ENCODE measurements at regions not wholly inside any gene's neighbourhood (a gene's known extent, or its start where the extent isn't known, plus 50 kb on each side); places are given as distances from the start of the nearest gene placed in this dataset.

DNA sequence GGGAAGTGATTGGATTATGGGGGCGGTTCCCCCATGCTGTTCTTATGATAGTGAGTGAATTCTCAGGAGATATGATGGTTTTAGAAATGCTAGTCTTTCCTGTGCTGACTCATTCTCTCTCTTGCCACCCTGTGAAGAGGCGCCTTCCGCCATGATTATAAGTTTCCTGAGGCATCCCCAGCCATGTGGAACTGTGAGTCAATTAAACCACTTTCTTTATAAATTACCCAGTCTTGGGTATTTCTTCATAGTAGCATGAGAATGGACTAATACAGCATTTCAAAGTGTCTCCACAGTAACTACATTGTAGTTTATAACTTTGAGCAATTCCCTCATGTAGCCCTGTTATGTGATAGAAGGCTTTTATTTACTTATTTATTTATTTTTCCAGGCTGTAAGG, 128.8 kb upstream of the CHRNA7 start:
- TF ChIP-seq, protein P1, sequence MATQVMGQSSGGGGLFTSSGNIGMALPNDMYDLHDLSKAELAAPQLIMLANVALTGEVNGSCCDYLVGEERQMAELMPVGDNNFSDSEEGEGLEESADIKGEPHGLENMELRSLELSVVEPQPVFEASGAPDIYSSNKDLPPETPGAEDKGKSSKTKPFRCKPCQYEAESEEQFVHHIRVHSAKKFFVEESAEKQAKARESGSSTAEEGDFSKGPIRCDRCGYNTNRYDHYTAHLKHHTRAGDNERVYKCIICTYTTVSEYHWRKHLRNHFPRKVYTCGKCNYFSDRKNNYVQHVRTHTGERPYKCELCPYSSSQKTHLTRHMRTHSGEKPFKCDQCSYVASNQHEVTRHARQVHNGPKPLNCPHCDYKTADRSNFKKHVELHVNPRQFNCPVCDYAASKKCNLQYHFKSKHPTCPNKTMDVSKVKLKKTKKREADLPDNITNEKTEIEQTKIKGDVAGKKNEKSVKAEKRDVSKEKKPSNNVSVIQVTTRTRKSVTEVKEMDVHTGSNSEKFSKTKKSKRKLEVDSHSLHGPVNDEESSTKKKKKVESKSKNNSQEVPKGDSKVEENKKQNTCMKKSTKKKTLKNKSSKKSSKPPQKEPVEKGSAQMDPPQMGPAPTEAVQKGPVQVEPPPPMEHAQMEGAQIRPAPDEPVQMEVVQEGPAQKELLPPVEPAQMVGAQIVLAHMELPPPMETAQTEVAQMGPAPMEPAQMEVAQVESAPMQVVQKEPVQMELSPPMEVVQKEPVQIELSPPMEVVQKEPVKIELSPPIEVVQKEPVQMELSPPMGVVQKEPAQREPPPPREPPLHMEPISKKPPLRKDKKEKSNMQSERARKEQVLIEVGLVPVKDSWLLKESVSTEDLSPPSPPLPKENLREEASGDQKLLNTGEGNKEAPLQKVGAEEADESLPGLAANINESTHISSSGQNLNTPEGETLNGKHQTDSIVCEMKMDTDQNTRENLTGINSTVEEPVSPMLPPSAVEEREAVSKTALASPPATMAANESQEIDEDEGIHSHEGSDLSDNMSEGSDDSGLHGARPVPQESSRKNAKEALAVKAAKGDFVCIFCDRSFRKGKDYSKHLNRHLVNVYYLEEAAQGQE (IDR thresholded peaks at IDR 0.05; ENCODE audit: insufficient read depth in 1 of 2, low read depth in 2 of 2, low read length in 2 of 2) = no peak
- TF ChIP-seq FOXP2 (optimal IDR thresholded peaks at IDR 0.05; ENCODE audit: borderline replicate concordance, extremely low read depth, extremely low read length, insufficient read depth) = no peak
- TF ChIP-seq POLR2AphosphoS5 (IDR thresholded peaks at IDR 0.05; ENCODE audit: low read depth, low read length) = no peak
- TF ChIP-seq SIN3A (IDR thresholded peaks at IDR 0.05; ENCODE audit: borderline replicate concordance, insufficient read depth, low read length) = no peak
- no peak for TF ChIP-seq TAF1 (IDR thresholded peaks at IDR 0.05; ENCODE audit: borderline replicate concordance, insufficient read depth, low read length)

DNA sequence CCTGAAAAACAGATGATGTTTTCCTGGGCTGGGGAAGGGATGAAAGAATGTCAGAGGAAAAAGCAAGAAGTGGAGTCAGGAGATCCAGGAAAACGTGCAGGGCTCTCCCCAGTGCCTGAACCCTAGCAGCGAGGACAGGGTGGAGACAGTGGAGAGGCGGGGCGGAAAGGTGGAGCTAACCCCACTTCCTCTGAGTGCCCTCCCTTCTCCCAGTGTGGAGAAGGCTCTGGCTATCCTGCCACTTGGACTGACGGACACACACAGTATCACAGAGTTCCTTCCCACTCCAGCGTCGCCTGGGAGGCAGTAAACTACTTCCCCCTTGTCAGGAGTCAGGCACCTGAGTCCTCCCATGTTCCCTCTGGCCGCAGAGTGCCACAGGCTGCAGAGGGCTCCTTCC, 125.3 kb upstream of the CHRNA7 start:
- TF ChIP-seq, protein P1 (IDR thresholded peaks at IDR 0.05; ENCODE audit: insufficient read depth in 1 of 2, low read depth in 2 of 2, low read length in 2 of 2) = no peak
- TF ChIP-seq TAF1 (IDR thresholded peaks at IDR 0.05; ENCODE audit: borderline replicate concordance, insufficient read depth, low read length) (no peak), SIN3A (IDR thresholded peaks at IDR 0.05; ENCODE audit: borderline replicate concordance, insufficient read depth, low read length) (no peak), FOXP2 (optimal IDR thresholded peaks at IDR 0.05; ENCODE audit: borderline replicate concordance, extremely low read depth, extremely low read length, insufficient read depth) (no peak), POLR2AphosphoS5 (IDR thresholded peaks at IDR 0.05; ENCODE audit: low read depth, low read length) (no peak)

DNA sequence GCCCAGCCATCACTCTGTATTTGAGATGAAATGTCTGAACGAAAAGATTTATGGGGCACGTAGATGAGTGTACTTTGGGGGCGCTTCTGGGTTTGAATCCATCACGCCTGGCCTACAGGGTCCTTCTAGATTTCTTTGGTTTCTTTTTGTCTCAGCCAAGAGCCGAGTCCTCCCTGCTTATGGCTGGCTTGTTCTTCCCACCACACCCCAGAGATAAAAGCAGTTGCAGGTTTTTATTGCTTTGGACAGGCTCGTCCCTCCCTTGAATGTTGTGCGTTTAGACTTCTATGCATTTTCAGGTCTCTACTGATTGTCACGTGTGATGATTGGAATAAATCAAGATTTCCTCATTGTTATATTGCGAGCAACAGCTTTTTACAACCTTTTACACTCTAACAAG, 104.8 kb upstream of the CHRNA7 start:
- TF ChIP-seq TAF1 (IDR thresholded peaks at IDR 0.05; ENCODE audit: borderline replicate concordance, insufficient read depth, low read length) (no peak), POLR2AphosphoS5 (IDR thresholded peaks at IDR 0.05; ENCODE audit: low read depth, low read length) (no peak), SIN3A (IDR thresholded peaks at IDR 0.05; ENCODE audit: borderline replicate concordance, insufficient read depth, low read length) (no peak)
- TF ChIP-seq, protein P1 (IDR thresholded peaks at IDR 0.05; ENCODE audit: insufficient read depth in 1 of 2, low read depth in 2 of 2, low read length in 2 of 2) = no peak

DNA sequence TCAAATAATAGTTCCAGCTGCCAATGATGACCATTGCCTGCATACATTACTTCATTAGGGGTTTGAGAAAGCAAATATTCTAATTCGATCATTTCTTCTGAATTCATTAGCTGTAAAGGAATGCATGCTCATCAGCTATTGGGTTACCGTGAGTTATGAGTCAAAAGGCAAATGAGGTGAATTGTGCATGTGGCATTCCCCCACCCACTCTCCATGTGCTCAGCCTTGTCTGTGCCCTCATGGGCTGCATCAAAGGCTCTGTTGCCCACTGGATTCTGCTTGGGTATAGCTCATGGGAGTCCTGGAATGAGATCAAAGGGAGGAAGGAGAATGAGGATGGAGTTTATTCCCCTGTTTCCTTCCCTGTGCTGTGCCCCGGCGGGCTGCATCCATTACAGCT, 99.3 kb upstream of the CHRNA7 start:
- TF ChIP-seq, protein P1 (IDR thresholded peaks at IDR 0.05; ENCODE audit: insufficient read depth in 1 of 2, low read depth in 2 of 2, low read length in 2 of 2) = no peak
- no peak for TF ChIP-seq TAF1 (IDR thresholded peaks at IDR 0.05; ENCODE audit: borderline replicate concordance, insufficient read depth, low read length)
- TF ChIP-seq POLR2AphosphoS5 (IDR thresholded peaks at IDR 0.05; ENCODE audit: low read depth, low read length) = no peak
- no peak for TF ChIP-seq FOXP2 (optimal IDR thresholded peaks at IDR 0.05; ENCODE audit: borderline replicate concordance, extremely low read depth, extremely low read length, insufficient read depth)
- no peak for TF ChIP-seq SIN3A (IDR thresholded peaks at IDR 0.05; ENCODE audit: borderline replicate concordance, insufficient read depth, low read length)

DNA sequence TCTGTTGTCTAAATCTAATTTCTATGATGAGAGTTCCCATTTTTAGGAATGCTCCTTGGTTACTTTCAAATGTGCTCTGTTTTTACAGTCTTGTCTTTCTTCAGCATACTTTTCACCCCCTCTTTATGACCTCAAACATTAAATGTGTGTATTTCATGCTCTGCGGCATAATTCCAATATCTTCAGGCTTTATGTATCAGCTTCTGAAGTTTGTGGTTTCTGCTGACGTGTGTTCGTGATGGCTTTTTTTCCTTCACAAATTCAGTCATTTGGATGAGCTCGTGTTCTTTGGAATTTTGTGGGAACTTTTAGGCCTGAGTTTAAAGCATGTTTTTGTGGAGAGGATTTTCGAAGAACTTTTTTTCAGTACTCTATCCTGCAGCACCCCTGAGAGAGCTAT, 97.7 kb upstream of the CHRNA7 start:
- TF ChIP-seq TAF1 (IDR thresholded peaks at IDR 0.05; ENCODE audit: borderline replicate concordance, insufficient read depth, low read length) = no peak

Measured in PFSK-1 (cell line).